OCI-LY7 (cell line): ENCODE measurements at regions not wholly inside any gene's neighbourhood (a gene's known extent, or its start where the extent isn't known, plus 50 kb on each side); places are given as distances from the start of the nearest gene placed in this dataset.

Source experiments
- BruUV-seq: library from RNA; stranded (reverse); fragments of 400-500 nt; replicated peaks from 2 replicates; lab custom pipeline; 2021; lab: Mats Ljungman, UMichigan
- CTCF ChIA-PET: fragments of 300-600 bp; sonication (Branson Sonifier 250); formaldehyde crosslinking; loops from one replicate; lab custom pipeline; 2022; ENCODE audit warnings: antibody characterized with exemption; ENCODE audit not compliant: unreplicated experiment; lab: Charles Lee
- POLR2A ChIA-PET: fragments of 300-600 bp; sonication (Branson Sonifier 250); formaldehyde crosslinking; loops from one replicate; lab custom pipeline; 2022; ENCODE audit warnings: antibody characterized with exemption; lab: Charles Lee
- DNase-seq: peaks from one replicate; pipeline ENCODE4 v3.0.0-alpha.2; 2015; ENCODE audit warnings: low spot score
- H2AFZ ChIP-seq: fragments of 200-600 bp; sonication (generic), shearing (Covaris generic); 2 replicates; pipeline ENCODE4 v1.6.1; 2014; ENCODE audit warnings: mild to moderate bottlenecking, antibody characterized with exemption, low read length, moderate library complexity
- H3K27ac ChIP-seq: fragments of 200-600 bp; sonication (generic); 2 replicates; pipeline ENCODE4 v1.5.1; 2014; ENCODE audit warnings: mixed run types, low read depth, mild to moderate bottlenecking, moderate library complexity, low read length, inconsistent platforms; ENCODE audit not compliant: poor library complexity, severe bottlenecking
- H3K36me3 ChIP-seq: fragments of 200-600 bp; sonication (generic); 2 replicates; pipeline ENCODE4 v1.6.1; 2014; ENCODE audit warnings: mild to moderate bottlenecking, antibody characterized with exemption, low read length, moderate library complexity, mixed read lengths; ENCODE audit not compliant: insufficient read depth
- H3K4me1 ChIP-seq: fragments of 200-600 bp; sonication (generic); 2 replicates; pipeline ENCODE4 v1.5.1; 2014; ENCODE audit warnings: mild to moderate bottlenecking, low read length; ENCODE audit not compliant: insufficient read depth, poor library complexity, severe bottlenecking
- H3K4me2 ChIP-seq: fragments of 200-600 bp; sonication (generic); 2 replicates; pipeline ENCODE4 v1.6.1; 2014; ENCODE audit warnings: mild to moderate bottlenecking, low read length
- H3K4me3 ChIP-seq: fragments of 200-600 bp; sonication (generic); 2 replicates; pipeline ENCODE4 v1.5.1; 2014; ENCODE audit warnings: mild to moderate bottlenecking, low read depth, low read length; ENCODE audit not compliant: poor library complexity, severe bottlenecking
- H3K79me2 ChIP-seq: fragments of 200-600 bp; sonication (generic); 2 replicates; pipeline ENCODE4 v1.6.1; 2016; ENCODE audit warnings: low read depth, mild to moderate bottlenecking, low read length, moderate library complexity, mixed read lengths; ENCODE audit not compliant: insufficient read depth
- H3K9me2 ChIP-seq: fragments of 200-600 bp; sonication (generic); 2 replicates; pipeline ENCODE4 v1.6.1; 2016; ENCODE audit warnings: mild to moderate bottlenecking, low read length, mixed read lengths; ENCODE audit not compliant: insufficient read depth
- H3K9me3 ChIP-seq: fragments of 200-600 bp; sonication (generic); 2 replicates; pipeline ENCODE4 v1.6.1; 2014; ENCODE audit warnings: mild to moderate bottlenecking, mixed run types, low read length, mixed read lengths
- H4K20me1 ChIP-seq: fragments of 200-600 bp; sonication (generic); 2 replicates; pipeline ENCODE4 v1.6.1; 2014; ENCODE audit warnings: mild to moderate bottlenecking, antibody characterized with exemption, low read length, moderate library complexity, mixed read lengths; ENCODE audit not compliant: insufficient read depth
- EZH2phosphoT487 ChIP-seq: fragments of 200-600 bp; sonication (generic); IDR thresholded peaks from 2 replicates; pipeline ENCODE4 v1.6.1; 2018; ENCODE audit warnings: low read depth, borderline replicate concordance, mild to moderate bottlenecking, mixed run types, antibody characterized with exemption, low read length, moderate library complexity, mixed read lengths
- intact Hi-C: fragments of 100-400 bp; cut with micrococcal nuclease; formaldehyde crosslinking; loops from one replicate; pipeline ENCODE4 v1.10.0; 2022; ENCODE audit not compliant: unreplicated experiment
- TF ChIP-seq, protein P1 (sequence below): fragments of 200-600 bp; sonication (generic); conservative IDR thresholded peaks from 2 replicates; pipeline ENCODE4 v1.5.1; 2014; ENCODE audit warnings: mild to moderate bottlenecking, antibody characterized with exemption, low read length, moderate library complexity, mixed read lengths

DNA sequence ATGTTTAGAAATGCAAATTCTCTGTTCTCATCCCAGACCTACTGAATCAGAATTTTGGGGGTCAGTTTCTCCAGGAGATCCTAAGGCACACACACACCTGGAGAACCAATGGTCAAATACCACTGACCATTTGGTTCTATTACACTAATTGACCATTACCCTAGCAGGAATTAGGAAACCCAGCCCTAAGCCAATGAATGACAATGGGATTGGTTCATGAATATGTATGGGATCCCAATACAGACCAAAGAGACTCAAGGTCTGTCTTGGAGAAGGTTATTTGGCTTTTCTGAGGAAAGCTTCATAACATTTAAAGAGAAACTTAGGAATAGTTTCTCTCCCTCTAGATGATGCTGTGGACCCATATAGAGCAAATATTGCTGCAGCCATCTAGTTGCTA is 317.0 kb downstream of the BMPER start:
- BruUV-seq: no TSS peak
- H3K79me2 ChIP-seq: no peaks in the 10 kb centered on the region

DNA sequence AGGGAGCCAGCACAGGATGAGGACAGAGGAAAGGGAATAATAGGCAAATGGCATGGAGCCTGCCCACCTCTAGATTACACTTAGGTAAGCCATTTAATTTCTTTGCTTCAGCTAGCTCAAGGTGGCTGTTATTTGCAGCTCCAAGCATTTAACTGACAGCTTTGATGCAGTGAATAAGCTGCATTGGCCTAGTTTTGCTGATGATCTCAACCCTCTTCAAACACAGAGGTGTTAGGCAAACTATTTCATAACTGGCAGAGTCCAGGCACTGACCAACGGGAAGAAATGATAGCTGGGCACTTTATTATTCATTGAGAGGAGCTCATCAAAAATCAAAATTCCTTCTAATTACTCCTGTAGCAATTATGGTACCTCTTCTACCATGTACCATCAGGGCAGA is 317.4 kb downstream of the BMPER start:
- POLR2A ChIA-PET: interaction anchor here (0.5 to 2.5 kb wide), 5 partner anchors 12 to 80 kb away, joined by 3 to 4 read pairs (median 3); no protein-coding TSS in a partner anchor
- no peak for DNase-seq
- Histone ChIP-seq H3K9me2 (no peaks in the 10 kb centered on the region), H3K4me3 (no peak overlapping the region), H4K20me1 (no peaks in the 10 kb centered on the region), H3K9me3 (no peaks in the 10 kb centered on the region), H3K4me2 (no peak overlapping the region), H3K79me2 (no peaks in the 10 kb centered on the region), H3K4me1 (no peaks in the 10 kb centered on the region), H3K27ac (no peak overlapping the region), H2AFZ (no peak overlapping the region), H3K36me3 (no peaks in the 10 kb centered on the region)
- CTCF ChIA-PET: interaction anchor here (0.7 kb wide), 1 partner anchor 16 kb away, joined by 4 read pairs; no protein-coding TSS in a partner anchor
- BruUV-seq: no TSS peak
- intact Hi-C loops: no loop called here
- TF ChIP-seq EZH2phosphoT487: no peak
- TF ChIP-seq, protein P1, sequence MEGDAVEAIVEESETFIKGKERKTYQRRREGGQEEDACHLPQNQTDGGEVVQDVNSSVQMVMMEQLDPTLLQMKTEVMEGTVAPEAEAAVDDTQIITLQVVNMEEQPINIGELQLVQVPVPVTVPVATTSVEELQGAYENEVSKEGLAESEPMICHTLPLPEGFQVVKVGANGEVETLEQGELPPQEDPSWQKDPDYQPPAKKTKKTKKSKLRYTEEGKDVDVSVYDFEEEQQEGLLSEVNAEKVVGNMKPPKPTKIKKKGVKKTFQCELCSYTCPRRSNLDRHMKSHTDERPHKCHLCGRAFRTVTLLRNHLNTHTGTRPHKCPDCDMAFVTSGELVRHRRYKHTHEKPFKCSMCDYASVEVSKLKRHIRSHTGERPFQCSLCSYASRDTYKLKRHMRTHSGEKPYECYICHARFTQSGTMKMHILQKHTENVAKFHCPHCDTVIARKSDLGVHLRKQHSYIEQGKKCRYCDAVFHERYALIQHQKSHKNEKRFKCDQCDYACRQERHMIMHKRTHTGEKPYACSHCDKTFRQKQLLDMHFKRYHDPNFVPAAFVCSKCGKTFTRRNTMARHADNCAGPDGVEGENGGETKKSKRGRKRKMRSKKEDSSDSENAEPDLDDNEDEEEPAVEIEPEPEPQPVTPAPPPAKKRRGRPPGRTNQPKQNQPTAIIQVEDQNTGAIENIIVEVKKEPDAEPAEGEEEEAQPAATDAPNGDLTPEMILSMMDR: no peak

More for the DNA sequence above, 317.0 kb downstream of the BMPER start:
- no peak for DNase-seq
- no peak overlapping the region for H3K27ac ChIP-seq
- H2AFZ ChIP-seq: no peak overlapping the region
- no peaks in the 10 kb centered on the region for H3K4me1 ChIP-seq
- no peaks in the 10 kb centered on the region for H3K9me3 ChIP-seq
- POLR2A ChIA-PET: interaction anchor here (0.6 kb wide), 1 partner anchor 27 kb away, joined by 3 read pairs; no protein-coding TSS in a partner anchor
- H3K36me3 ChIP-seq: no peaks in the 10 kb centered on the region
- no peaks in the 10 kb centered on the region for H4K20me1 ChIP-seq
- TF ChIP-seq EZH2phosphoT487: no peak
- TF ChIP-seq, protein P1: no peak
- CTCF ChIA-PET: no interaction called here
- intact Hi-C loops: no loop called here
- H3K4me2 ChIP-seq: no peak overlapping the region
- H3K9me2 ChIP-seq: no peaks in the 10 kb centered on the region
- no peak overlapping the region for H3K4me3 ChIP-seq

DNA sequence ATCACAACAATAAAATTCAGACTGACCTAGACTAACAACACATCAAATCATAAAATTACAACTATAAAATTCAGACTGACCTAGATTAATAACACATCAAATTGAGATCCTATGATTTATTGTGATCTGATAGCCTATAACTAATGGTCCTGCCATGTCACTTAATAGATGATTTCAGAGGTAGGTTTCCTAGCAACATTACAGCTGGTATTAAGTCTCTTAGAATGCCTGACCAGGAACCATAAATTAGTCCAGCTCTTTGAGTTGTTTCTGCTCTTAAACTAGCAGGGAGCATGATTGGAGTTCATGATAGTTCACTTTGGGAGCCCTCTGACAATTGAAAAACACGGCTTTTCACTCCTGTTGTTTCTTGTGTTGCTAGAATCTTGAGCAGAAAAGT is 318.9 kb downstream of the BMPER start:
- Histone ChIP-seq H3K27ac (no peak overlapping the region), H3K4me3 (no peak overlapping the region), H2AFZ (no peak overlapping the region), H3K36me3 (no peaks in the 10 kb centered on the region), H3K79me2 (no peaks in the 10 kb centered on the region), H4K20me1 (no peaks in the 10 kb centered on the region), H3K4me1 (no peaks in the 10 kb centered on the region), H3K4me2 (no peak overlapping the region), H3K9me2 (no peaks in the 10 kb centered on the region), H3K9me3 (no peaks in the 10 kb centered on the region)
- ChIA-PET POLR2A (interaction anchor here (2.5 kb wide), 1 partner anchor 13 kb away, joined by 4 read pairs; no protein-coding TSS in a partner anchor), CTCF (no interaction called here)
- intact Hi-C loops: no loop called here
- BruUV-seq: no TSS peak
- TF ChIP-seq, protein P1: no peak
- no peak for TF ChIP-seq EZH2phosphoT487
- no peak for DNase-seq
